ENCODE measurements at regions not wholly inside any gene's neighbourhood (a gene's known extent, or its start where the extent isn't known, plus 50 kb on each side); places are given as distances from the start of the nearest gene placed in this dataset.

DNA sequence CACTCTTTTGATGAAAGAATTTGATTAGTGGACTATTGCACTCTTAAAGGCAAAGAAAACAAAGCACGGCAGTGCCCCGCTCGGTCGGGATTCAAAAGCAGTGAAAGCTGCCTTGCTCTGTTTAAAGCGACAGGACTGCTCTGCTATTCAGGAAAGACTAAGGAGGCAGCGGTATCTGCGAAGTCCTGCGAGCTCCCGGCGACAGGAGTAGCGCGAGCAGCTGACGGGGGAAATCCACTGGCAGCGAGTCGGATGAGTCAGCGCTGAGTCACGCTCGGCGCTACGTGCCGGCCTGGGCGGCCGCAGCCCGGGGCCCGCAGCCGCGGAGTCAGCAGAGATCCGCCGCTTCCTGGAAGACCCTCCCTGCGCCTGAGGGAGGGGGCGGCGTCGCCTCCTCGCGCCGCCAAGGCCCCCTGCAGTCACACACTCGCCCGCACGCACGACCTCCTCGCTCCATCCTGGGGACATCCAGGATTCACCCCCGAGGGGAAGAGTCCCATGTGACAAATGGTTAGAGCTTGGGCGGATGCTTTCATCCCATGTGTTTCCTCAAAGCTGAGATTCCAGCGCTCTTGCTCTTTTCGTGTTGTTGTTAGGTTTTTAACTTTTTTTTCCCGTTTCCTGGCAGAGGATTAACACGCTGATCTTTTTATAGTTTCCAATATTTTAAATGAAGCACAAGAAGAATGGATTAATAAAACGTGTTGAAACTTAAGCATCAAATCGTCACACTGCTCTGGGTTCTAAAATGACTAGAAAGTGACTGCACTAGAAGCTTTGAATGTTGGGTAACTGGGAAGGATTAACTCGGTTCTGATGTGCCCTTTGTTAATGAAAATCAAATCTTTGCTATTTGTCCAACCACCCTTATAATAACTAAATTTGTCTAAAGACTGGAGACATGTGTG is 102.5 kb downstream of the ARRDC3 start:
- TF ChIP-seq, protein P1, sequence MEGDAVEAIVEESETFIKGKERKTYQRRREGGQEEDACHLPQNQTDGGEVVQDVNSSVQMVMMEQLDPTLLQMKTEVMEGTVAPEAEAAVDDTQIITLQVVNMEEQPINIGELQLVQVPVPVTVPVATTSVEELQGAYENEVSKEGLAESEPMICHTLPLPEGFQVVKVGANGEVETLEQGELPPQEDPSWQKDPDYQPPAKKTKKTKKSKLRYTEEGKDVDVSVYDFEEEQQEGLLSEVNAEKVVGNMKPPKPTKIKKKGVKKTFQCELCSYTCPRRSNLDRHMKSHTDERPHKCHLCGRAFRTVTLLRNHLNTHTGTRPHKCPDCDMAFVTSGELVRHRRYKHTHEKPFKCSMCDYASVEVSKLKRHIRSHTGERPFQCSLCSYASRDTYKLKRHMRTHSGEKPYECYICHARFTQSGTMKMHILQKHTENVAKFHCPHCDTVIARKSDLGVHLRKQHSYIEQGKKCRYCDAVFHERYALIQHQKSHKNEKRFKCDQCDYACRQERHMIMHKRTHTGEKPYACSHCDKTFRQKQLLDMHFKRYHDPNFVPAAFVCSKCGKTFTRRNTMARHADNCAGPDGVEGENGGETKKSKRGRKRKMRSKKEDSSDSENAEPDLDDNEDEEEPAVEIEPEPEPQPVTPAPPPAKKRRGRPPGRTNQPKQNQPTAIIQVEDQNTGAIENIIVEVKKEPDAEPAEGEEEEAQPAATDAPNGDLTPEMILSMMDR (IDR thresholded peaks at IDR 0.05): peak in 1 of 2 donors; percentile 27
- H3K9me3 ChIP-seq: no peaks in the 10 kb centered on the region
- peaks cover 0 to 13% of the 10 kb centered on the region in 2 donors for H3K4me1 ChIP-seq
- no peaks in the 10 kb centered on the region for H3K36me3 ChIP-seq
- H3K4me3 ChIP-seq: peak overlapping the region; percentile 55 to 56
- peak; percentile 96 for DNase-seq (ENCODE audit: low spot score)
- peak overlapping the region; percentile 85 to 92 for H3K27ac ChIP-seq
- no peaks in the 10 kb centered on the region for H3K27me3 ChIP-seq

DNA sequence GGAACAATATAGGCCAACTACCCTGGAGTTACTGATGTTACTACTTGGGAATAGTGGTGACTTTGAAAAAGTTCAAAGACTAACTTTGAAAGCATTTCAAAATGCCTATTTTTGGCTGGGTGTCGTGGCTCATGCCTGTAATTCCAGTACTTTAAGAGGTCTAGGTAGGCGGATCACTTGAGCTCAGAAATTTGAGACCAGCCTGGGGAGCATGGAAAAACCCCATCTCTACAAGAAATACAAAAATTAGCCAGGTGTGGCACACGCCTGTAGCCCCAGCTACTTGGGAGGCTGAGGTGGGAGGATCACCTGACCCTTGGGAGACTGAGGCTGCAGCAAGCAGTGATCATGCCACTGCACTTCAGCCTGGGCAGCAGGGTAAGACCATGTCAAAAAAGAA is 105.3 kb downstream of the ARRDC3 start:
- peak; percentile 46 for DNase-seq (ENCODE audit: low spot score)
- Histone ChIP-seq H3K4me3 (no peak overlapping the region), H3K27me3 (no peaks in the 10 kb centered on the region), H3K27ac (no peak overlapping the region), H3K9me3 (no peaks in the 10 kb centered on the region), H3K4me1 (peaks cover 0 to 13% of the 10 kb centered on the region in 2 donors), H3K36me3 (no peaks in the 10 kb centered on the region)
- TF ChIP-seq, protein P1 (IDR thresholded peaks at IDR 0.05): no peak

DNA sequence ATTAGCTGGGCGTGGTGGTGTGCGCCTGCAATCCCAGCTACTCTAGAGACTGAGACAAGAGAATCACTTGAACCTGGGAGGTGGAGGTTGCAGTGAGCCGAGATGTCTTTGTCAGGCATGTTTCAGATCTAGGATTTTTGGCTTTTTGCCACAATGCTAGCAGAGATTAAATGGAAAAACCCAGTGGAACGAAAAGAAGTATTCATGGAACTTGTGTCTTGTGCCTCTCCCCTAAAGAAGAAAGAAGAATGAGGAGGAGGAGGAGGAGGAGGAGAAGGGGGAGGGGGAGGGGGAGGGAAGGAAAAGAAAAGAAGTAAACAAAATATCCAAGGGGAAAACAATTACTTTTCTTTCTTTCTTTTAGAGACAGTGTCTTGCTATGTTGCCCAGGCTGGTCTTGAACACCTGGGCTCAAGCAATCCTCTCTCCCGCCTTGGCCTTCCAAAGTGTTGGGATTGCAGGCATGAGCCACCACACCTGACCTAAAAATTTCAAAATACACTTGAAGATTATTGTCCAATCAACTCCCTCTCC is 106.0 kb downstream of the ARRDC3 start:
- Histone ChIP-seq H3K4me1 (peaks cover 0 to 13% of the 10 kb centered on the region in 2 donors), H3K4me3 (no peak overlapping the region), H3K27ac (no peak overlapping the region), H3K36me3 (no peaks in the 10 kb centered on the region), H3K9me3 (no peaks in the 10 kb centered on the region), H3K27me3 (no peaks in the 10 kb centered on the region)
- TF ChIP-seq, protein P1 (IDR thresholded peaks at IDR 0.05): no peak
- peak; percentile 34 for DNase-seq (ENCODE audit: low spot score)

DNA sequence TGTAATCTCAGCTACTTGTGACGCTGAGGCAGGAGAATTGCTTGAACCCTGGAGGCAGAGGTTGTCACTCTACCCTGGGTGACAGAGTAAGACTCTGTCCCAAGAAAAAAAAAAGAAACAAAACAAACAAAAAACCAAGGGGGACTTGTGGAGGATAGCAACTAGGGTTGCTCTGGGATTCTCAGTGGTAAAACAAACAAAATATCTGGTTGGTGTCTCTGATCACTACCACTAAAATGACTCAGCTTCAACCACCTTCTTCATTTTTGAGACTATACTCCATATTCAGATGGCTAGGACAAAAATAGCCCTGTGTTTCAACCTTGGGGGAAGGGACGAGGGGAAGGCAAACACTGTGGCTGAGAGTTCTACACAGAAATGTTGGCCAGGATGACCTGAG is 110.3 kb downstream of the ARRDC3 start:
- Histone ChIP-seq H3K27me3 (no peaks in the 10 kb centered on the region), H3K36me3 (no peaks in the 10 kb centered on the region), H3K9me3 (no peaks in the 10 kb centered on the region), H3K27ac (no peak overlapping the region), H3K4me3 (no peak overlapping the region), H3K4me1 (peaks cover 0 to 4% of the 10 kb centered on the region in 2 donors)
- no peak for DNase-seq (ENCODE audit: low spot score)
- TF ChIP-seq, protein P1 (IDR thresholded peaks at IDR 0.05): no peak

DNA sequence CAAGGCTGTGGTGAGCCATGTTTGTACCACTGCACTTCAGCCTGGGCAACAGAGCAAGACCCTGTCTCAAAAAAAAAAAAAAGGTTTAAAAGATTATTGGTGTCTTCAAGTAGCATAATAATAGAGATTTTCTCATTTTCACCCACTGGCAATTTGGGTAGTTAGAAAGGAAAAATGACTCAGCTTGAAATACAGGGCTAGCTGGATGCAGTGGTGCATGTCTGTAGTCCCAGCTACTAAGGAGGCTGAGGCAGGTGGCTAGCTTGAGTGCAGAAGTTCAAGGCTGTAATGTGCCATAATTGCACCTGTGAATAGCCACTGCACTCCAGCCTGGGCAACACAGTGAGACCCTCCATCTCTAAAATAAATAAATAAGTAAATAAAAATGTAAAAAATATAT is 111.1 kb downstream of the ARRDC3 start:
- H3K9me3 ChIP-seq: no peaks in the 10 kb centered on the region
- H3K4me3 ChIP-seq: no peak overlapping the region
- TF ChIP-seq, protein P1 (IDR thresholded peaks at IDR 0.05): no peak

More for the DNA sequence above, 111.1 kb downstream of the ARRDC3 start:
- Histone ChIP-seq H3K27me3 (no peaks in the 10 kb centered on the region), H3K27ac (no peak overlapping the region), H3K4me1 (peaks cover 0 to under 1% of the 10 kb centered on the region in 2 donors), H3K36me3 (no peaks in the 10 kb centered on the region)
- DNase-seq (ENCODE audit: low spot score): no peak
